Suprapubic skin (tissue), 4 donors: ENCODE measurements at regions not wholly inside any gene's neighbourhood (a gene's known extent, or its start where the extent isn't known, plus 50 kb on each side); places are given as distances from the start of the nearest gene placed in this dataset.
"Not testable (repeated sequence)": the region's sequence is repeated elsewhere in the genome, so short reads cannot be mapped to it uniquely, and the experiment has no call there.

ENCODE experiments used
- DNase-seq, 2 donors: peaks; one replicate each; pipeline ENCODE4 v3.0.0-alpha.2; 2019; ENCODE audit warnings: low spot score in 2 of 2
- H3K27ac ChIP-seq: fragments of 200-600 bp; sonication (generic); one replicate; pipeline ENCODE4 v1.5.1; 2019
- H3K27me3 ChIP-seq: fragments of 200-600 bp; sonication (generic); one replicate; pipeline ENCODE4 v1.5.1; 2019
- H3K36me3 ChIP-seq: fragments of 200-600 bp; sonication (generic); one replicate; pipeline ENCODE4 v1.5.1; 2019
- H3K4me1 ChIP-seq: fragments of 200-600 bp; sonication (generic); one replicate; pipeline ENCODE4 v1.5.1; 2019
- H3K4me3 ChIP-seq: fragments of 200-600 bp; sonication (generic); one replicate; pipeline ENCODE4 v1.5.1; 2019; ENCODE audit warnings: mild to moderate bottlenecking
- H3K9me3 ChIP-seq: fragments of 200-600 bp; sonication (generic); one replicate; pipeline ENCODE4 v1.5.1; 2019
- EP300 ChIP-seq: sonication (generic); formaldehyde crosslinking; IDR thresholded peaks from one replicate; pipeline ENCODE4 v1.6.1; 2017; ENCODE audit warnings: antibody characterized with exemption
- POLR2A ChIP-seq, 2 donors: fragments of 450-650 bp; IDR thresholded peaks; one replicate each; pipeline ENCODE4 v1.6.1; 2017; ENCODE audit warnings: antibody characterized with exemption in 2 of 2, mild to moderate bottlenecking in 2 of 2, moderate library complexity in 2 of 2
- POLR2AphosphoS5 ChIP-seq, 3 donors: sonication (generic); formaldehyde crosslinking; IDR thresholded peaks; one replicate each; pipeline ENCODE4 v1.6.1; 2017; ENCODE audit warnings: antibody characterized with exemption in 3 of 3
- WGBS: methylation state at CpG from one replicate; pipeline ENCODE4 v1.1.5; 2018; 5-methylcytosine and 5-hydroxymethylcytosine counted together
- TF ChIP-seq, protein P1 (sequence below), 2 donors: fragments of 200-600 bp in 1 of 2; fragments of 450-650 bp in 1 of 2; sonication (generic) in 1 of 2; IDR thresholded peaks; one replicate each; pipeline ENCODE4 v1.5.1; 2016 to 2019; ENCODE audit warnings: antibody characterized with exemption in 2 of 2, mild to moderate bottlenecking in 1 of 2, moderate library complexity in 1 of 2

- H3K4me1 ChIP-seq, result no peaks in the 10 kb centered on the region
- H3K27ac ChIP-seq, result no peak overlapping the region
- 76% methylated on average over 1 of the region's 1 CpG for WGBS
Measured at GRCh38 chr6:85346196-85346595, 103.7 kb upstream of the NT5E start.

GRCh38 chr6:85344996-85345395 lies 104.9 kb upstream of the NT5E start:
- no peak for DNase-seq
- WGBS, result 22% methylated on average over 1 of the region's 1 CpG
- Histone ChIP-seq H3K27me3 (no peaks in the 10 kb centered on the region), H3K9me3 (no peaks in the 10 kb centered on the region), H3K4me3 (no peak overlapping the region), H3K4me1 (no peaks in the 10 kb centered on the region), H3K36me3 (no peaks in the 10 kb centered on the region), H3K27ac (no peak overlapping the region)
- no peak for TF ChIP-seq POLR2AphosphoS5 (IDR thresholded peaks at IDR 0.05)
- TF ChIP-seq POLR2A (IDR thresholded peaks at IDR 0.05), result no peak
- TF ChIP-seq, protein P1, sequence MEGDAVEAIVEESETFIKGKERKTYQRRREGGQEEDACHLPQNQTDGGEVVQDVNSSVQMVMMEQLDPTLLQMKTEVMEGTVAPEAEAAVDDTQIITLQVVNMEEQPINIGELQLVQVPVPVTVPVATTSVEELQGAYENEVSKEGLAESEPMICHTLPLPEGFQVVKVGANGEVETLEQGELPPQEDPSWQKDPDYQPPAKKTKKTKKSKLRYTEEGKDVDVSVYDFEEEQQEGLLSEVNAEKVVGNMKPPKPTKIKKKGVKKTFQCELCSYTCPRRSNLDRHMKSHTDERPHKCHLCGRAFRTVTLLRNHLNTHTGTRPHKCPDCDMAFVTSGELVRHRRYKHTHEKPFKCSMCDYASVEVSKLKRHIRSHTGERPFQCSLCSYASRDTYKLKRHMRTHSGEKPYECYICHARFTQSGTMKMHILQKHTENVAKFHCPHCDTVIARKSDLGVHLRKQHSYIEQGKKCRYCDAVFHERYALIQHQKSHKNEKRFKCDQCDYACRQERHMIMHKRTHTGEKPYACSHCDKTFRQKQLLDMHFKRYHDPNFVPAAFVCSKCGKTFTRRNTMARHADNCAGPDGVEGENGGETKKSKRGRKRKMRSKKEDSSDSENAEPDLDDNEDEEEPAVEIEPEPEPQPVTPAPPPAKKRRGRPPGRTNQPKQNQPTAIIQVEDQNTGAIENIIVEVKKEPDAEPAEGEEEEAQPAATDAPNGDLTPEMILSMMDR (IDR thresholded peaks at IDR 0.05), result no peak
- TF ChIP-seq EP300, result no peak

More at GRCh38 chr6:85346196-85346595, 103.7 kb upstream of the NT5E start:
- no peak for DNase-seq
- no peak overlapping the region for H3K4me3 ChIP-seq
- no peaks in the 10 kb centered on the region for H3K9me3 ChIP-seq
- TF ChIP-seq POLR2A (IDR thresholded peaks at IDR 0.05) (no peak), POLR2AphosphoS5 (IDR thresholded peaks at IDR 0.05) (no peak), EP300 (no peak)
- H3K27me3 ChIP-seq, result no peaks in the 10 kb centered on the region
- H3K36me3 ChIP-seq, result no peaks in the 10 kb centered on the region

GRCh38 chr6:85343428-85343827 lies 106.5 kb upstream of the NT5E start:
- Histone ChIP-seq H3K27ac (no peak overlapping the region), H3K27me3 (no peaks in the 10 kb centered on the region), H3K4me1 (no peaks in the 10 kb centered on the region), H3K4me3 (no peak overlapping the region), H3K9me3 (no peaks in the 10 kb centered on the region), H3K36me3 (no peaks in the 10 kb centered on the region)
- TF ChIP-seq EP300 (no peak), POLR2A (IDR thresholded peaks at IDR 0.05) (no peak), POLR2AphosphoS5 (IDR thresholded peaks at IDR 0.05) (no peak)
- TF ChIP-seq, protein P1 (IDR thresholded peaks at IDR 0.05), result no peak
- no peak for DNase-seq
- 65% methylated on average over 1 of the region's 1 CpG for WGBS

DNA sequence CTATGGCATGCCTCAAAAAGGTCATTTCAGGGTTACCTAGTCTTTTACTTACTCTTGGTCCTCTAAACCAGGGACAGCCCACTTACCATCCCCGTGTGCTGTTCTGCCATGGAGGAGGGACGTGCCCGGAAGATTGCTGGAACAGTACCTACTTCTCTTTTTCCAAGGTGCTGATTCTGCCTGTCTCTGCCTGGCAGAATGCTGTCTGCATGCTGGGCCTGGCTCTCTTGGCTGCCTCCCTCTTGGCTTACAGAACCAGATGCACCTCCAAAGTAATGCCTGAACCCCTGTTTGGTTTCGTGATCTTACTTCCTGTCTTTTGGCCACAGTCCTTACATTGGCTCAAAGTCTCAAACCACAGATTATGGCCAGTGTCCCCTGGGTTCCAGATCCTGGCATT lies 120.7 kb upstream of the NT5E start:
- H3K4me3 ChIP-seq, result no peak overlapping the region
- no peaks in the 10 kb centered on the region for H3K9me3 ChIP-seq
- no peaks in the 10 kb centered on the region for H3K4me1 ChIP-seq
- H3K36me3 ChIP-seq, result no peaks in the 10 kb centered on the region
- 58% methylated on average over 4 of the region's 4 CpGs for WGBS
- TF ChIP-seq, protein P1 (IDR thresholded peaks at IDR 0.05), result no peak
- no peak for TF ChIP-seq POLR2AphosphoS5 (IDR thresholded peaks at IDR 0.05)
- TF ChIP-seq POLR2A (IDR thresholded peaks at IDR 0.05), result no peak
- no peak for TF ChIP-seq EP300
- H3K27me3 ChIP-seq, result no peaks in the 10 kb centered on the region
- no peak overlapping the region for H3K27ac ChIP-seq
- DNase-seq, result no peak

- H3K27me3 ChIP-seq, H3K27ac ChIP-seq, H3K36me3 ChIP-seq, H3K4me1 ChIP-seq, H3K4me3 ChIP-seq, DNase-seq, H3K9me3 ChIP-seq: not testable (repeated sequence)
- WGBS, result 95% methylated on average over 12 of the region's 31 CpGs
Measured at GRCh38 chr6:85325811-85326210, 124.1 kb upstream of the NT5E start.

GRCh38 chr6:85323435-85324040 lies 126.3 kb upstream of the NT5E start:
- 37% methylated on average over 9 of the region's 9 CpGs for WGBS
- TF ChIP-seq, protein P1 (IDR thresholded peaks at IDR 0.05), result peak; percentile 70 to 72
- no peak for TF ChIP-seq POLR2A (IDR thresholded peaks at IDR 0.05)
- DNase-seq, result peak; percentile 83 to 86
- no peaks in the 10 kb centered on the region for H3K36me3 ChIP-seq
- no peaks in the 10 kb centered on the region for H3K9me3 ChIP-seq
- no peak overlapping the region for H3K4me3 ChIP-seq
- H3K27ac ChIP-seq, result no peak overlapping the region
- H3K27me3 ChIP-seq, result no peaks in the 10 kb centered on the region
- no peaks in the 10 kb centered on the region for H3K4me1 ChIP-seq
